Mesodermal cell (in vitro differentiated cells): ENCODE measurements at regions not wholly inside any gene's neighbourhood (a gene's known extent, or its start where the extent isn't known, plus 50 kb on each side); places are given as distances from the start of the nearest gene placed in this dataset.

Experiments used
- H3K27ac ChIP-seq: 2 replicates; pipeline ENCODE4 v1.7.0; 2013; ENCODE audit warnings: mild to moderate bottlenecking, low read depth, low read length, moderate library complexity; ENCODE audit not compliant: severe bottlenecking
- H3K36me3 ChIP-seq: 2 replicates; pipeline ENCODE4 v1.7.1; 2013; ENCODE audit warnings: mild to moderate bottlenecking, low read length, moderate library complexity; ENCODE audit not compliant: control insufficient read depth, insufficient read depth
- H3K4me1 ChIP-seq: one replicate; pipeline ENCODE4 v1.7.1; 2013; ENCODE audit warnings: mild to moderate bottlenecking, low read length; ENCODE audit not compliant: insufficient read depth, control insufficient read depth, poor library complexity, severe bottlenecking
- H3K4me3 ChIP-seq: 2 replicates; pipeline ENCODE4 v1.7.0; 2013; ENCODE audit warnings: low read length, control low read depth, mild to moderate bottlenecking; ENCODE audit not compliant: insufficient read depth, poor library complexity, severe bottlenecking; ENCODE audit errors: extremely low read depth
- H3K9me3 ChIP-seq: 2 replicates; pipeline ENCODE4 v1.7.1; 2013; ENCODE audit warnings: mild to moderate bottlenecking, low read length, moderate library complexity; ENCODE audit not compliant: control insufficient read depth
- WGBS, 2 experiments: methylation state at CpG; one replicate each; pipeline ENCODE4 v1.1.5; 2013; ENCODE audit warnings: missing lambda C conversion rate in 2 of 2; ENCODE audit not compliant: insufficient coverage in 2 of 2; 5-methylcytosine and 5-hydroxymethylcytosine counted together

GRCh38 chr2:239520811-239521517, 120.1 kb upstream of the HDAC4 start:
- 91 to 94% methylated on average over 22 to 29 of the region's 29 CpGs for WGBS, 2 experiments
- Histone ChIP-seq H3K4me1 (peaks cover 4% of the 10 kb centered on the region), H3K9me3 (no peaks in the 10 kb centered on the region), H3K4me3 (no peak overlapping the region), H3K27ac (no peak overlapping the region), H3K36me3 (no peaks in the 10 kb centered on the region)

GRCh38 chr2:239519921-239520585, 119.2 kb upstream of the HDAC4 start:
- H3K36me3 ChIP-seq, result no peaks in the 10 kb centered on the region
- H3K4me3 ChIP-seq, result no peak overlapping the region
- no peak overlapping the region for H3K27ac ChIP-seq
- H3K4me1 ChIP-seq, result peaks cover 4% of the 10 kb centered on the region
- WGBS, 2 experiments, result 91 to 96% methylated on average over 15 to 17 of the region's 17 CpGs
- no peaks in the 10 kb centered on the region for H3K9me3 ChIP-seq

- Histone ChIP-seq H3K9me3 (no peaks in the 10 kb centered on the region), H3K36me3 (no peaks in the 10 kb centered on the region), H3K4me3 (no peak overlapping the region), H3K27ac (no peak overlapping the region), H3K4me1 (peaks cover 4% of the 10 kb centered on the region)
- 83% methylated on average over 17 to 19 of the region's 22 CpGs for whole genome bisulfite sequencing, 2 experiments
These were observed 118.5 kb upstream of the HDAC4 start for GRCh38 chr2:239519089-239519920.

- no peaks in the 10 kb centered on the region for H3K4me1 ChIP-seq
- no peak overlapping the region for H3K27ac ChIP-seq
- H3K4me3 ChIP-seq, result no peak overlapping the region
- no peaks in the 10 kb centered on the region for H3K36me3 ChIP-seq
- WGBS, 2 experiments, result 90 to 96% methylated on average over 18 to 19 of the region's 19 CpGs
- H3K9me3 ChIP-seq, result no peaks in the 10 kb centered on the region
These were observed 117.7 kb upstream of the HDAC4 start for GRCh38 chr2:239518286-239519088.

GRCh38 chr2:239517686-239518085, 116.9 kb upstream of the HDAC4 start:
- 93 to 95% methylated on average over 13 to 16 of the region's 16 CpGs for WGBS, 2 experiments
- no peaks in the 10 kb centered on the region for H3K9me3 ChIP-seq
- no peaks in the 10 kb centered on the region for H3K4me1 ChIP-seq
- no peaks in the 10 kb centered on the region for H3K36me3 ChIP-seq
- no peak overlapping the region for H3K4me3 ChIP-seq
- H3K27ac ChIP-seq, result no peak overlapping the region

- Histone ChIP-seq H3K9me3 (no peaks in the 10 kb centered on the region), H3K36me3 (no peaks in the 10 kb centered on the region), H3K4me1 (no peaks in the 10 kb centered on the region), H3K4me3 (no peak overlapping the region), H3K27ac (no peak overlapping the region)
- 90 to 93% methylated on average over 7 to 9 of the region's 11 CpGs for WGBS, 2 experiments
These were observed 116.1 kb upstream of the HDAC4 start for GRCh38 chr2:239516954-239517305.

GRCh38 chr2:239516286-239516953, 115.6 kb upstream of the HDAC4 start:
- no peaks in the 10 kb centered on the region for H3K4me1 ChIP-seq
- no peak overlapping the region for H3K4me3 ChIP-seq
- H3K36me3 ChIP-seq, result no peaks in the 10 kb centered on the region
- H3K9me3 ChIP-seq, result no peaks in the 10 kb centered on the region
- WGBS, 2 experiments, result 89 to 90% methylated on average over 9 to 12 of the region's 13 CpGs
- H3K27ac ChIP-seq, result no peak overlapping the region

- no peak overlapping the region for H3K27ac ChIP-seq
- H3K36me3 ChIP-seq, result no peaks in the 10 kb centered on the region
- peaks cover 8% of the 10 kb centered on the region for H3K4me1 ChIP-seq
- H3K4me3 ChIP-seq, result no peak overlapping the region
- WGBS, 2 experiments, result 78 to 88% methylated on average over 16 to 23 of the region's 24 CpGs
- no peaks in the 10 kb centered on the region for H3K9me3 ChIP-seq
These were observed 114.1 kb upstream of the HDAC4 start for GRCh38 chr2:239514754-239515530.

- Histone ChIP-seq H3K27ac (no peak overlapping the region), H3K4me1 (peaks cover 8% of the 10 kb centered on the region), H3K36me3 (no peaks in the 10 kb centered on the region), H3K9me3 (no peaks in the 10 kb centered on the region), H3K4me3 (no peak overlapping the region)
- WGBS, 2 experiments, result 82 to 84% methylated on average over 7 to 8 of the region's 9 CpGs
These were observed 111.2 kb upstream of the HDAC4 start for GRCh38 chr2:239512054-239512453.
